NCI-H1694 treated with DMSO at 0.1 percent for 48 hours (cell line): ENCODE measurements at regions not wholly inside any gene's neighbourhood (a gene's known extent, or its start where the extent isn't known, plus 50 kb on each side); places are given as distances from the start of the nearest gene placed in this dataset.
"Not testable (repeated sequence)": the region's sequence is repeated elsewhere in the genome, so short reads cannot be mapped to it uniquely, and the experiment has no call there.

Source experiments
- DNase-seq: peaks from one replicate; lab custom pipeline; 2025; lab: John Stamatoyannopoulos, UW

DNA sequence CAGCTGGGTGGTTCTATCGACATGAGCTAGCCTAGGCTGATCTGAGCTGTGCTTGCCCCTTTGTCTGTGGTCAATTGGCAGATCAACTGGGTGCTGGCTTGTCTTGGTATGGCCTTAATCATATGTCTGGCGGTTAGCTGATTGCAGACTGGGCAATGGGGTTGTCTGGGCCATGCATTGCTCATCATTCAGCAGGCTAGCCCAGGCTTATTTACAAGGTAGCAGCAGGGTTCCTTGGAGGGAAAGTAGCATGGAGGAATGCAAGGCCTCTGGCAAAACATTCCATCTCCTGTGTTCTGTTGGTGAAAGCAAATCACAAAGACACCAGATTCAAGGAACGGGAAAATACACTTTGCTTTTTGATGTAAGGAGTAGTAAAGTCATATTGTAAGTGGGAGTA is 84.0 kb upstream of the IVNS1ABP start:
- DNase-seq, result no peak

DNA sequence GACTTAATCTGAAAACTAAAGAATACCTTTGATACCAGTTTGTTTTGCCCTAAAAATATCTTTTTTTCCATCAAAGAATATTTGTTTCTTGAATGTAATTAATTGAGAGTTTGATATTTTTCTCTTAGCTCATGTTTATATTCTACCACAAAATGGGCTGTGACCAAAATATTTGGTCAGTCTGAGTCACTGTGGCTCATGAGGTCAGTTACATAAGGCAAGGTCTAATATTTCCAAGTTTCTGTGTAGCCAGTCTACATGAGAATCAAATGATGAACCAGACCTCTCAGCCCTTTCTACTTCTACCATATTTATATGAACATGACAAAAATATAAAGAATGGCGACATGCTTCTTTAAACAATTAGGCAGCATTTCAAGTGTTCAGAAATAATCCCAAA is 83.0 kb upstream of the IVNS1ABP start:
- DNase-seq, result no peak

DNA sequence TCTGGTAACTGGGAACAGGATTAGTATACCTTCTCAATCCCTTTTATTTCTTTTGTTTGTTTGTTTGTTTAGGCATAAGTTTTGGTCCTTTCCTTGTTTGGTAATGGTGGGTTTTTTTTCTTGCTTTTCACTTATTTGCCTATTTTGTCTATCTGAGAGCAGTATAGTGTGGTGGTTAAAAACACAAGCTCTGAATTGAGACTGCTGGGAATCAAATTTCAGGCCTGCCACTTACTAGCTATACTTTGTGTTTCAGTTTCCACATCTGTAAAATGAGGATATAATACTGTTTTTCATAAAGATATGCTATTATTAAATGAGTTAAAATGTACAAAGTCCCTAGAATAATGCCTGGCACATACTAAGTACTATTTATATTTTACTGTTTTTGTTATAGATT is 81.6 kb upstream of the IVNS1ABP start:
- DNase-seq, result no peak

DNA sequence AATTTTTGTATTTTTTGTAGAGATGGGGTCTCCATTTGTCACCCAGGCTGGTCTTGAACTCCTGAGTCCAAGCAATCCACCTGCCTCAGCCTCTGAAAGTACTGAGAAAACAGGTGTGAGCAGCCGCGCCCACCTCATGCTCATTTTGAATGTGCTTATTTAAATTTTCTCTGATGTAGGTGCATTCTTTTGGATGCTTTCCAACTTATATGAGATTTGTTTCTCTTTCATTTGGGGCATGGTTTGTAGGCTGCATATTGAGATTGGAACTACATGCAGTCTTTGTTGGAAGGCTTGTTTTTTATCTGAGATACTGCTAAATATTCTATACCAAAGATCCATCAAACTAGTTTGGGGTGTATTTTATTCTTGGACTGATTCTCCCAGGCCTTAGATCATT is 81.0 kb upstream of the IVNS1ABP start:
- no peak for DNase-seq

DNA sequence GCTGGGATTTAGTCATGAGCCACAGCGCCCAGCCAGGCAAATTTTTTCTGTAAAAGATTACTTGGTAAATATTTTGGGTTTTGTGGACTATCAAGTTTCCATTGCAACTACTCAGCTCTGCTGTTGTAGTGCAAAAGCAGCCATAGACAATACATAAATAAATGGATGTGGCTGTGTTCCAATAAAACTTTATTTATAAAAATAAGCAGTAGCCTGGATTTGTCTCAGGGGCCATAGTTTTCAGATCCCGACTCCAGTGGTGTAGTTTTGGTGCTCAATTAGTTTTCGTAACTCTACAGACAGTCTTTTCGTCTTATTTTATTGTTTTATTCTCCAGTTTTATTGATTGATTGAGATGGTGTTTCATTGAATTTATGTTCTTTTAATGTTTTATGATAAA is 80.1 kb upstream of the IVNS1ABP start:
- no peak for DNase-seq

DNA sequence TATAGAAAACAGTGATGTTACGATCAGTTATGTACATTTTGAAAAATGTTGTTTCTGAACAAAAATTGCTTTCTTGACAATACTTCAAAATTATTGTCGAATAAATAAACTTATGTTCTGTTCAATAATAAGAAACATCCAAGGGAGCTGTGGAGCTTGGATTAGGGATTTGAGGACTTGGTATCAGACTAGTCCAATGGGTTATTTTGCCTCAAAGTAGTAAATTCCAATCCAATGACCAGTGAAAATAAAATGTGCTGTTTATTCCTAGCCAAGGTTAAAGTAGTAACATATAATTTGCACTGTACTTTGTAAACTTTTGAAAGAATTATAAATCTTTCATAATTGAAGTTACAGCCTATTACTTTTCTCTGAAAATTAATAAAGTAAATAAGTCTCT is 79.1 kb upstream of the IVNS1ABP start:
- no peak for DNase-seq

DNA sequence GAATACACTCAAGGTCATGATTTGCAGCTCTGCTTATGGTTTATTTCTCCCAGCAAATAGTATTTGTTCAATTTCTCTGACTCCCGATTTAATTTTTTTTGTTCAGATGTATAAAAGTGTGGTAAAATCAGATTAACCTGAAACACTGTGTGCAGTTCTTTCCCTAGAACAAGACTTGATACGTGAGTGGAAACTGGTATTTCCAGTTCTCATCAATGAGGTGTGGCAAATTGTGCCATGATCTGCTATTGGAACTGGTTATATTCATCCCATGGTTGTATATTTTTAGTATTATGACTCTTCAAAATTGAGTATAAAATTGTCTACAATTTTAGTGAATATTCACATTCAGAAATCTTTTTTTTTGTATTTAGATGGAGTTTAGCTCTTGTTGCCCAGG is 76.8 kb upstream of the IVNS1ABP start:
- no peak for DNase-seq

DNA sequence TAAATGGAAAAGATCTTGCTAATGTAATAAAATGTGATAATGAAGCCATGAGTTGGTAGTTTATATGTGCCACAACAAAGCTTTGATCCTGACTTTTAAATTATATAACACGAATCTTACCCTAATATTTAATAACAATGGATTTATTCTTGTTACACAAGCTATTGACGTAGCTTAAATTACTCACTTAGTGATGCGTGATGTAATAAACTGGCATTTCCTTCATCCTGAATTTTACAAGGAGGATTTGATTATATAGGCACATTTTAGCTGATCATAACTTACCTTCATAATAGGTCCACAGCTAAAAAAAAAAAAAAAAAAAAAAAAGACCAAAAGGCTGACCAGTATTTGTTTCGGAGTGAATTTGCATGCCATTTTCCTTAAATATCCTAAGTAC is 76.2 kb upstream of the IVNS1ABP start:
- DNase-seq, result no peak

DNA sequence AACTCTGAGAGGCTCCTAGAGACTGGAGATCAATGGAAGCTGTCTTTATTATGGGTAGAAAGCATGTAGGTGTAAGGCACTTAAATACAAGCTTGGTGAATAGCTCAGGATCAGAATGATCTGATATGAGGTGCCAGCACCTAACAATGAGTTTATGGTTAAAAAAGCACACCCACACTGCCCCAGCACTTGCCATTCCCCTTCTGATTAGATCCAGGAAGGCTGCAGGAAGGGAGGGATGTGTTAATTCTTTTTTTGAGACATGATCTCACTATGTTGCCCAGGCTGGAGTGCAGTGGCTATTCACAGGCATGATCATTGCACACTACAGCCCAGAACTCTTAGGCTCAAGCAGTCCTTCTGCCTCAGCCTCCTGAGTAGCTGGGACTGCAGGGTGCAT is 71.8 kb upstream of the IVNS1ABP start:
- DNase-seq, result no peak

DNA sequence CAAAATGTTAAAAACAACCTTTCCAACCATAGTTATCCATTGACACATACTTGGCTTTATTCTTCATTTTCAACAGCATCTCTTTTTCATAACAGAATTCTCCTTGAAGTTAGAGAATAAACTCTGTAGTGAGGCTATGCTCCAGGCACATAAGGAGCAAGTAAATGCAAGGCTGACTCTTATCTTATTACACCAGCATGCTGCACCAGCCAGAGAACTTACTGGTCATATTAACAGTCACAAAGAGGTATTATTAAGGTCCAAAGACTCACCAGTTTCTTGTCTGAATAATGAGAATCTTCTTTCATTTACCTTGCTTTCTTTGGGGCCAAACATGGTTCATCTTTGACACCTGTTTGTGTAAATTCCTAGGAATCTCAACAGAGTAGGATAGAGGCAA is 71.3 kb upstream of the IVNS1ABP start:
- no peak for DNase-seq

DNA sequence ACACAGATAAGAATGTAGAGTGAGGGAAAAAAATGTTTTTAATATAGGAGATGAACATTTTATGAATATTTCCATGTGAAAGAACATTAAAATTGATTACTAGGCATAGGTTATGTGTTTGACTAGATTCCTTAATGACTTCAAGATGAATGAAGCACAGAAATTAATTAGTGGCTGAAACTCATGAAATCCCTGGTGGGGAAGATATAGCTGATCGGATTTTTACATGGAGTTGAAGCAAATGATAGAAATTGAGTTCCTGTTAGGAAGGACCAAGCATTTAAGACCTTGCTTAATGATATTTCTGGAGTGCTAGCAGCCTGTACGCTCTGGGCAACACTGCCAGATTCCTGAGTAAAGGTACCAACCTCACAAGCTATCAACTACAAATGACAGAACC is 68.9 kb upstream of the IVNS1ABP start:
- no peak for DNase-seq

DNA sequence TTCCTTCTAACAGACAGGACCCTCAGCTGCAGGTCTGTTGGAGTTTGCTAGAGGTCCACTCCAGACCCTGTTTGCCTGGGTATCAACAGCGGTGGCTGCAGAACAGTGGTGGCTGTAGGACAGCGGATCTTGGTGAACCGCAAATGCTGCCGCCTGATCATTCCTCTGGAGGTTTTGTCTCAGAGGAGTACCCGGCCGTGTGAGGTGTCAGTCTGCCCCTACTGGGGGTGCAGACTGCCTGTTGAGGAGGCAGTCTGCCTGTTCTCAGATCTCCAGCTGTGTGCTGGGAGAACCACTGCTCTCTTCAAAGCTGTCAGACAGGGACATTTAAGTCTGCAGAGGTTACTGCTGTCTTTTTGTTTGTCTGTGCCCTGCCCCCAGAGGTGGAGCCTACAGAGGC is 66.8 kb upstream of the IVNS1ABP start:
- DNase-seq, result not testable (repeated sequence)

DNA sequence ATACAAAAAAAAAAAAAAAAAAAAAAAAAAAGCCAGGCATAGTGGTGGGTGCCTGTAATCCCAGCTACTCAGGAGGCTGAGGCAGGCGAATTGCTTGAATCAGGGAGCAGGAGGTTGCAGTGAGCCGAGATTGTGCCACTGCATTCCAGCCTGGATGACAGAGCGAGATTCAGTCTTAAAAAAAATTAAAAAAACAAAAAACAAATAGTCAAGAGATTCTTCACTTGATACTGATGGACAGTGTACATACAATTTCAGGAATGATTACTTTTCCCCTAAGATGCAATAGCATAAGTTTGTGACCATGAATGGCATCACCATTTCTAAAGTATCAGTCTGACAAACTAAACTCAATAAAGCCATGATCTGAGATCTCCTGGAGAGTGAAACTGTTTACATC is 60.8 kb upstream of the IVNS1ABP start:
- DNase-seq, result no peak

DNA sequence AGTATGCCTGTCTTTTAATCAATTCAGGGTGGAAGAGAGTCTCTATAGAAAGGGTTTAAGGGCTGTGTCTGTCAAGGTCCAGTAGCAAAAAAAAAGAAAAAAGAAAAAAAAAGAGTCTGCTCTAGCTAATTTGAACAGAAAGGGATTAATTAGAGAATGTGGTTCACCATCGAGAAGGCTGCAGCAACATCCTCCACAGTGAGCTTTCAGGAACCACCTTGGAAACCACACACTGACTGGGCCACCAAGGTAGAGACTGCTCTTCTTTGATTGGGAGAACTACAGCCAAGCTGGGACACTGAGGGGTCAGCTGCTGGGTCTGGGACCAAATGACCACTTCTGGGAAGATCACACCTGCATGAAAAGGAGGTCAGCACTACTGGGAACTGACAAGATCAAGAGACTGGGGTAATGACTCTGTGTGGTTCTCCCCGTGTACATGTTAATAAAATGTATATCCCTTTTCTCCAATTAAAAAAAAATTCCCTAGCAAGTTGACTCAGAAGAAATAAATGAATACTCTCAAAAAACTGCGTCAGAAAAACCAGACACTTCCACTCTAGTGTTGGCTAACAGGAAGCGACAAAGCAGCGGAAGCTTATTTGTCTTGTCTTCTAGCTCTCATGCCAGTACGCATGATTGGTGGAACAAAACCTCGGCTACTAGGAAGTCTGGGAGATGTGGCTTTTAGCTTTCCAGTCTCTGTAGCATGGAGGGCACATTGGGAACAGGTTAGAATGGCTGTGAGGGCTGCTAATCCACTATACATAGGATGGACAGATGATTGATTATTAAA is 60.0 kb upstream of the IVNS1ABP start:
- DNase-seq, result no peak

DNA sequence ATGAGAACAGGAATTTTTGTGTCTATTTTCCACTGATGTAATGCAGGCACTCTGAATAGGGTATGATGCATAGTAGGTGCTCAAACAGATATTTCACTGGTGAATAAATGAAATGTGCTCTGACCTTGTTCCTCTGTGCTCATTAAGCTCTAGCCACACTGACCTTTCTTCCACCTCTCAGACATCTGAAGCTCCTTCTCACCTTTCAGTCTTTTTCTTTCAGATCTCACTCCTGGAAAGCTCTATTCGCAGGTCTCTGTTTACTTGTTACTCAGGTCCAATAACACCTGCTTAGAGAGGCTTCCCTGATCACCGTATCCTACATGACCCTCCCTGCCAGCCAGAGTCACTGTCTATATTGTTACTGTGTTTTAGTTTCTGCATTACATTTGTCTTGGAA is 59.2 kb upstream of the IVNS1ABP start:
- DNase-seq, result no peak

DNA sequence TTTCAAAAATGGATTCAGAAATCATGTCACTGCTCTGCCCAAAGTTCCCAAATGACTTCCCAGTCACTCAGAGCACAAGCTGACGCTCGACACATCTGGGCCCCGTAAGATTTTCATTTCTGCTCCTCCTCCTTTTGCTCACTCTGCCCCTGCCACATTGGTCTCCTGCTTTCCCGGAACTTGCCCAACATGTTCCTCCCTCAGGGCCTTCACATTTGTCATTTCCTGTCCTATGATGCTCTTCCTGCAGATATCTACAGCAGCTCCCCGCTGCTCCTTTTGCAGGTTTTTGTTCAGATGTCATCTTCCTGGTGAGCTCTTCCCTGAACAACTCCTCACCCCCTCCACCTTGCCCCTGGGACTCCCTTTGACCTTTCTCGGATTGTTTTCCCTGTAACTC is 58.5 kb upstream of the IVNS1ABP start:
- no peak for DNase-seq

DNA sequence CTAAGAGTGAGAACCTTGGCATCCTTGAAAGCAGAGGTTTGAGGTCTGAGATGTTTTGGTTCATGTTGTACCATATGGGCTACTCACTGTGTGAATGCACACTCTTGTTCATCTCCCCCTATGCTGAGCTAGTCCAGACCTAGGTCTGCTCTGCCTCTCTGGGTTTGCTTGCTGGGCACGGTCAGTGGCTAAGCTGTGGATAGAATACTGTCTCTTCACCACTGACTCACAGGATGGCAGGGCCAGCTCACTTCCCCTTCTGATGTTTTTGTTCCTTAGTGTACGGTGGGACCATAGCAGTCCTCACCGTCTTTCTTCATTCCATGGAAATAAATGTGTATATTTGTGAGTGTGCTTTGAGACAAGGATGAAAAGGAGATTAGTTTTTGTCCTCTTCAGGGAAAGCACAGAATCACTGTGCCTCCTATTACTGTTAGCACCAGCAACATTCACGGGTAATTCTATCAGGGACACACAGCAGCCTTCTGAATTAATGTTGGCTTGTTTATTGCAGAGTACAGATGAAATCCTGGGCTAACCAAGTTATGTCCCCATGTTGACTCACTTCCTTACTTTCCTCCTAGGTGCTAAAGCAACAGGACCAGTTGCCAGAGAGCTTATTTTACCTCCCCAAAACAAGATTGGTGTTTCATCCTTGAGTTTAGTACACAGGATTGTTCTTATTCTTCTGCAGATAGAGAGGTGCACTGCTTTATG is 56.9 kb upstream of the IVNS1ABP start:
- DNase-seq, result no peak

DNA sequence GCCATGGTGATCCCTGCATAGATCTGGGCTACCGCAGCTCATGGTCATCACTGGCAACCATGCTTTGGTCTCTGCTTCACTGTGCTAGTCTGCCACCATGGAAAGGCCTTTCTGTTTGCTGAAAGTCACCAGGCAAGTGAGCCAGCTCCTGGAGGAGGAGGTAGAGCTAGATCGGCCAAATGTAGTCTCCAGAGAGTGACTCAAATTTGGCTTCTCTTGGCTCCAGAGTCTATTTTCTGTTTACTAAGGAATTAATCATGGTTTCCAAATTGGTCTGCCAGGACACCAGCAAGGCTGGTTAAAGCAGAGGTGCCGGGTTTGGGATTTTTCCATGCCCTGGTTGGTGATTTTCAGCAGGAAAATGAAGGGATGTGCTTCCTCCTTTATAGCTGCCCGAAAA is 52.7 kb upstream of the IVNS1ABP start:
- no peak for DNase-seq

DNA sequence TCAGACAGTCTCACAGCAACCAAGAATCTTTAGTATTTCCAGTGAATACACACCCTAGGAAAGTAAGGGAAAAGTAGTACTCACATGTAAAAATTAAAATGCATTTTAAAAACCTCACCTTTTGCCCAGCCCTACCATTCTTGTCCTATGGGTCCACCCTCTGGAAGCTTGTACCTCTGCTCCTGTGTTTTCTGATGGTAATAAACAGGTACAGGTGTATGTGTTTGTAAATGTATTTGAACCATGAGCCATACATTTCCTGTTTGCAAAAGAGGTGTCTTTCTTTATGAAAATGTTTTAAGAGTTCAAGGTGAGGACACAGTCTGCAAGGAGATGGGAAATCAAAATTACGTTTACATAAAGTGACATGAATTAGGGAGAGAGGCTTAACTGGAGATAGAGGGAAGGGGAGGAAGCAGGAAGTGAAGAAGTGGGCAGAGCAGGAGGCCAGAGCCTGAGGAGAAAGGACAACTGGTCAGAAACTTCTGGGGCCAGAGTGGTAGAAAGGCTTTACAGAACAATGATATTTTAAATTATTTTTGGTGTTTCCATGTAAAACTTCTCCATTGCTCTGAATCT is 52.0 kb upstream of the IVNS1ABP start:
- no peak for DNase-seq

DNA sequence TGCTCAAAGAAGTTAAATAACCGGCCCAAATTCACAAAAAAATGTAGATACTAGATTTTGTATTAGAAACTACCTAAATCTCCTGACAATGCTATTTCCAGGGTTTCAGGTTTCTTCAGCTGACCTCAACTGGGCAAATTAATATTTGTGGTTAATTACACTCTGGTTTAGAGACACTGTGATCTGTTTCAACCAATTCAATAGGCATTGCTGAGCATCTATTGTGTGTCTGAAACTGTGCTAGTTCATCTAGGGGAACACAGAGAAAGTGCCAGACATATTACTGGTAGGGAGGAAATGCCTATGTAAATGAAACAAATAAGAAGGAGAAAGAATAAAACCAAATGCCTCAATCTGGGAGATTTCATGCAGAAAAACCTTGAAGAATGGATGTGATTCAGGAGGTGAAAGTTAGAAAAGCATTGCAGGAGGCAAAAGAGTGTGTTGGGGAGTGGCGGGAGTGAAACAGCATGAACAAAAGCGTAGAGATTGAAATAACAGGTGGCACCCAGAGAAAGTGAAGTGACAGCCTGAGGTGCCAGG is 51.3 kb upstream of the IVNS1ABP start:
- no peak for DNase-seq

DNA sequence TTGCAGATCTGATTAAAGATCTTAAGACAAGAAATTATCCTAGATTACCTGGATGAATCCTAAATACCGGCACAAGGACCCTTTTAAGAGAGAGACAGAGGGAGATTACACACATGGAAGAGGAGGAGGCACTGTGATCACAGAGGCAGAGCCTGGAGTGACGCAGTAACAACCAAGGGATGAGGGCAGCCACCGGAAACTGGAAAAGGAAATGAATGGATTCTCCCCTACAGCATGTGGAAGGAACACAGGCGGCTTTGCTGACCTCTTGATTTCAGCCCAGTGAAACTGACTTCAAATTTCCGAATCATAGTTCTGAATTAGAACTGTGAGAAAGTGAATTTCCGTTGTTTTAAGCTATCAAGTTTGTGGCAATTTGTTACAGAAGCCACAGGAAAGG is 50.2 kb upstream of the IVNS1ABP start:
- no peak for DNase-seq
